ENCODE measurements at regions not wholly inside any gene's neighbourhood (a gene's known extent, or its start where the extent isn't known, plus 50 kb on each side); places are given as distances from the start of the nearest gene placed in this dataset.

- TF ChIP-seq CTCF (conservative IDR thresholded peaks at IDR 0.05; ENCODE audit: low read depth in 2 of 2) (no peak), JUNB (IDR thresholded peaks at IDR 0.05; ENCODE audit: unreplicated experiment) (no peak), EZH2 (IDR thresholded peaks at IDR 0.05; ENCODE audit: low read depth, unreplicated experiment) (no peak), POLR2AphosphoS5 (IDR thresholded peaks at IDR 0.05; ENCODE audit: low read depth) (no peak), REST (IDR thresholded peaks at IDR 0.05; ENCODE audit: unreplicated experiment) (no peak), EZH2phosphoT487 (IDR thresholded peaks at IDR 0.05; ENCODE audit: unreplicated experiment) (no peak), NANOG (IDR thresholded peaks at IDR 0.05; ENCODE audit: borderline replicate concordance) (no peak), CREB1 (CRISPR knock-in tag; IDR thresholded peaks at IDR 0.05; ENCODE audit: low read depth) (no peak), STAT1 (IDR thresholded peaks at IDR 0.05; ENCODE audit: unreplicated experiment) (no peak), ETS1 (IDR thresholded peaks at IDR 0.05) (no peak)
These were observed 791.2 kb downstream of the TMEM121 start for GRCh38 chr14:106317593-106317992.
